ENCODE measurements at regions not wholly inside any gene's neighbourhood (a gene's known extent, or its start where the extent isn't known, plus 50 kb on each side); places are given as distances from the start of the nearest gene placed in this dataset.
A peak's percentile ranks its signal among the peaks of the same experiment; 100 is the strongest.
"Not testable (repeated sequence)": the region's sequence is repeated elsewhere in the genome, so short reads cannot be mapped to it uniquely, and the experiment has no call there.

DNA sequence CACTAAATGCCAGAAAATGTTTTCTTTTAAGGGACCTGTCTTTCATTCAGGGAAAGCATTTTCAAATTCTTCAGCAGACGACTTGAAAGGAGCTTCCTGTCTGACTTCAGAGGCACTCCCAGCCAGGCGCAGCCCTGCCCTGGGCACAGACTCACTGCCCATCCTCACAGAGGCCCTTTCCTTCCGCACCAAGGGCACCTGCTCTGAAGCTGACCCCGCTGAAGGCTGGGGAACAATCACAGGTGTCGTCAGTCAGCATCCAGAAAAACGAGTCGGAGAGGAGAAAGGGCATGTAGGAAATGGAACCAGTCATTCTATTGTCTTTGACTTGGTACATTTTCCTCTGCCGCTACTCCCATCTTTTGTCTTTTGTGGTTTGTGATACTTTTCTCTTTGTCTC lies 125.3 kb upstream of the PARD3 start:
- TF ChIP-seq CTCF (conservative IDR thresholded peaks at IDR 0.05; ENCODE audit: low read depth, low read length), result no peak
- H3K4me3 ChIP-seq (ENCODE audit: low read depth, low read length), result no peak overlapping the region
- DNase-seq (ENCODE audit: low read depth), result no peak

DNA sequence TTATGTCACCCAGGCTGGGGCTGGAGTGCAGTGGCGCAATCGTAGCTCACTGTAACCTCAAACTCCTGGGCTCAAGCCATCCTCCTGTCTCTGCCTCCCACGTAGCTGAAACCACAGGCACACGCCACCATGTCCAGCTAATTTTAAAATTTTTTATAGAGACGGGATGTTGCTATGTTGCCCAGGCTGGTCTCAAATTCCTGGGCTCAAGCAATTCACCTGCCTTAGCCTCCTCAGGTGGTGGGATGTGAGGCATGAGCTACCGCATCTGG lies 123.2 kb upstream of the PARD3 start:
- no peak for TF ChIP-seq CTCF (conservative IDR thresholded peaks at IDR 0.05; ENCODE audit: low read depth, low read length)
- H3K4me3 ChIP-seq (ENCODE audit: low read depth, low read length), result no peak overlapping the region
- peak; percentile 67 for DNase-seq (ENCODE audit: low read depth)

- DNase-seq (ENCODE audit: low read depth), result peak; percentile 56
- not testable (repeated sequence) for H3K4me3 ChIP-seq (ENCODE audit: low read depth, low read length)
- peak; percentile 35 for TF ChIP-seq CTCF (conservative IDR thresholded peaks at IDR 0.05; ENCODE audit: low read depth, low read length)
These were observed 122.7 kb upstream of the PARD3 start for GRCh38 chr10:34937643-34938398.

DNA sequence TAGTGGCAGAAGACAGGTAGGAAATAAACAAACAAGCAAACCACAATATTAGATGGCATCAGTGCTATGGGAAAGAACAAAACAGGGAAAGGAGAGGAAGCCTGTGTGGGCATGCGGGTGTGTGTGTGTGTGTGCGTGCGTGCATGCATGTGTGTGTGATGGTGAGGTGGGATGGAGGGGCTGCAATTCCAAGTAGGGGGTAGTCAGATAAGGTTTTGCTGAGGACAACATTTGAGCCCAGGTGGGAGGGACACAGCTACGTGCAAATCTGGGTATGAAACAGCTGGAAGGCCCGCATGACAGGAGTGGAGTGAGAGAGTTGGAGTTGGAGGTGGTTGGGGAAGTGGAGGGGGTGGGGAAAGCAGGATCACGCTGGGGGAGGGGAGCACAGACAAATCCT lies 121.0 kb upstream of the PARD3 start:
- H3K4me3 ChIP-seq (ENCODE audit: low read depth, low read length), result no peak overlapping the region
- no peak for DNase-seq (ENCODE audit: low read depth)
- no peak for TF ChIP-seq CTCF (conservative IDR thresholded peaks at IDR 0.05; ENCODE audit: low read depth, low read length)

DNA sequence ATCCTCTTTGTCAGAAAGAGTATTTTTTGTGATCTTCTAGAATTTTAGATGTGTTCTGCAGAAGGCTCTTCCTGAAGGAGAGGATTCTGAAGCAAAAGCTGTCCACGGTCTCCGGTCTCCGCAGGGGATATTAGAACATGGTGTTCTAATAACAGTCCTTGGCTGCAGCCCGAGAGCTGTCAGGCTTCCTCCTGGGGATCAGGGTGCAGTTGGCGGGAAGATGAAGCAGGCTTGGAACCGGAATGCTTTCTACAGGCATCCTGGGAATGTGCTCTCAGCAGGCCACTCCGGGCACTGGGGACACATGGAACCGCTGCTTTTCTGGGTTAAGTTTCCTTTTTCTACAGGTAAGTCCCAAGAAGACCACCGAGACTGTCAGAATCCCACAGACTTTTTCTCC lies 118.6 kb upstream of the PARD3 start:
- peak; percentile 91 for DNase-seq (ENCODE audit: low read depth)
- H3K4me3 ChIP-seq (ENCODE audit: low read depth, low read length), result peak overlapping the region; percentile 5

DNA sequence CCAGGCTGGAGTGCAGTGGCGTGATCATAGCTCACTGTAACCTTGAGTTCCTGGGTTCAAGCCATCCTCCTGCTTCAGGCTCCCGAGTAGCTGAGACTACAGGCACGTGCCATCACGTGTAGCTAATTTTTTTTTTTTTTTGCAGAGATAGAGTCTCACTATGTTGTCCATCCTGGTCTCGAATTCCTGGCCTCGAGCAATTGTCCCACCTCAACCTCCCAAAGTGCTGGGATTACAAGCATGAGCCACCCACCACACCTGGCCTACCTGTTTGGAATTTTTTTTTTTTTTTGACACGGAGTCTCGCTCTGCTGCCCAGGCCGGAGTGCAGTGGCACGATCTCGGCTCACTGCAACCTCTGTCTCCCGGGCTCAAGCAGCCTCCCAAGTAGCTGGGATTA lies 117.1 kb upstream of the PARD3 start:
- no peak overlapping the region for H3K4me3 ChIP-seq (ENCODE audit: low read depth, low read length)
- TF ChIP-seq CTCF (conservative IDR thresholded peaks at IDR 0.05; ENCODE audit: low read depth, low read length), result no peak
- DNase-seq (ENCODE audit: low read depth), result no peak

More for the DNA sequence above, 118.6 kb upstream of the PARD3 start:
- no peak for TF ChIP-seq CTCF (conservative IDR thresholded peaks at IDR 0.05; ENCODE audit: low read depth, low read length)

- TF ChIP-seq CTCF (conservative IDR thresholded peaks at IDR 0.05; ENCODE audit: low read depth, low read length), result no peak
- no peak overlapping the region for H3K4me3 ChIP-seq (ENCODE audit: low read depth, low read length)
- no peak for DNase-seq (ENCODE audit: low read depth)
These were observed 116.1 kb upstream of the PARD3 start for GRCh38 chr10:34931216-34931615.
